Neural cell (in vitro differentiated cells): ENCODE measurements at regions not wholly inside any gene's neighbourhood (a gene's known extent, or its start where the extent isn't known, plus 50 kb on each side); places are given as distances from the start of the nearest gene placed in this dataset.

Source experiments
- H2AFZ ChIP-seq: fragments of 200-600, 300-800 bp; sonication (generic), shearing (Covaris generic); 2 replicates; pipeline ENCODE4 v1.6.0; 2014; ENCODE audit warnings: low read depth, mild to moderate bottlenecking, antibody characterized with exemption, low read length, moderate library complexity
- H3F3A ChIP-seq: fragments of 200-600 bp; shearing (Covaris generic); 2 replicates; pipeline ENCODE4 v1.6.1; 2016; ENCODE audit warnings: mild to moderate bottlenecking, moderate library complexity, mixed read lengths, antibody characterized with exemption, low read length; ENCODE audit not compliant: insufficient read depth, poor library complexity, severe bottlenecking
- H3K27ac ChIP-seq: fragments of 200-600, 300-800 bp; sonication (generic), shearing (Covaris generic); 2 replicates; pipeline ENCODE4 v1.5.1; 2014; ENCODE audit warnings: mild to moderate bottlenecking, low read length, moderate library complexity
- H3K27me3 ChIP-seq: fragments of 300-800, 200-600 bp; sonication (generic), shearing (Covaris generic); 2 replicates; pipeline ENCODE4 v1.6.0; 2014; ENCODE audit warnings: mild to moderate bottlenecking, low read depth, low read length, moderate library complexity; ENCODE audit not compliant: insufficient read depth
- H3K36me3 ChIP-seq: fragments of 300-800, 200-600 bp; sonication (generic), shearing (Covaris generic); 2 replicates; pipeline ENCODE4 v1.5.1; 2014; ENCODE audit warnings: mild to moderate bottlenecking, antibody characterized with exemption, low read length, moderate library complexity; ENCODE audit not compliant: insufficient read depth
- H3K4me2 ChIP-seq: fragments of 300-800, 200-600 bp; sonication (generic), shearing (Covaris generic); 2 replicates; pipeline ENCODE4 v1.6.0; 2014; ENCODE audit warnings: mild to moderate bottlenecking, low read length
- H3K4me3 ChIP-seq: fragments of 300-800, 200-600 bp; sonication (generic), shearing (Covaris generic); 2 replicates; pipeline ENCODE4 v1.5.1; 2014; ENCODE audit warnings: mild to moderate bottlenecking, low read length, moderate library complexity
- H3K79me2 ChIP-seq: fragments of 200-600 bp; shearing (Covaris generic); replicated peaks from 2 replicates; pipeline ENCODE4 v1.6.0; 2014; ENCODE audit warnings: mild to moderate bottlenecking, low read length, moderate library complexity; ENCODE audit not compliant: insufficient read depth
- H3K9ac ChIP-seq: fragments of 300-800, 200-600 bp; sonication (generic), shearing (Covaris generic); 2 replicates; pipeline ENCODE4 v1.6.1; 2016; ENCODE audit warnings: mild to moderate bottlenecking, low read length, mixed read lengths
- H3K9me2 ChIP-seq: fragments of 200-600 bp; shearing (Covaris generic); 2 replicates; pipeline ENCODE4 v1.6.1; 2016; ENCODE audit warnings: mild to moderate bottlenecking, low read length, mixed read lengths; ENCODE audit not compliant: insufficient read depth
- H3K9me3 ChIP-seq: fragments of 200-600, 300-800 bp; sonication (generic), shearing (Covaris generic); 2 replicates; pipeline ENCODE4 v1.6.1; 2016; ENCODE audit warnings: mild to moderate bottlenecking, mixed run types, low read length, moderate library complexity, mixed read lengths
- H4K20me1 ChIP-seq: fragments of 200-600 bp; shearing (Covaris generic); 2 replicates; pipeline ENCODE4 v1.6.1; 2016; ENCODE audit warnings: mild to moderate bottlenecking, mixed run types; ENCODE audit not compliant: insufficient read depth
- EP300 ChIP-seq: fragments of 450-650 bp; conservative IDR thresholded peaks from 2 replicates; pipeline ENCODE4 v1.6.1; 2014; ENCODE audit warnings: antibody characterized with exemption, mild to moderate bottlenecking, moderate library complexity; ENCODE audit not compliant: poor library complexity, severe bottlenecking
- EZH2 ChIP-seq: fragments of 200-600, 300-800 bp; shearing (Covaris generic), sonication (generic); IDR thresholded peaks from 2 replicates; pipeline ENCODE4 v1.6.1; 2014; ENCODE audit warnings: antibody characterized with exemption, low read length, borderline replicate concordance, mild to moderate bottlenecking; ENCODE audit not compliant: insufficient read depth, poor library complexity, severe bottlenecking
- MXI1 ChIP-seq: fragments of 450-650 bp; conservative IDR thresholded peaks from 2 replicates; pipeline ENCODE4 v1.6.1; 2014; ENCODE audit warnings: antibody characterized with exemption, mild to moderate bottlenecking; ENCODE audit not compliant: poor library complexity, severe bottlenecking
- POLR2AphosphoS5 ChIP-seq: IDR thresholded peaks from 2 replicates; pipeline ENCODE4 v1.6.1; 2012
- RAD21 ChIP-seq: fragments of 450-650 bp; conservative IDR thresholded peaks from 2 replicates; pipeline ENCODE4 v1.6.1; 2014; ENCODE audit warnings: antibody characterized with exemption, mild to moderate bottlenecking, moderate library complexity
- SMC3 ChIP-seq: fragments of 450-650 bp; conservative IDR thresholded peaks from 2 replicates; pipeline ENCODE4 v1.6.1; 2014; ENCODE audit warnings: antibody characterized with exemption, mild to moderate bottlenecking, moderate library complexity; ENCODE audit not compliant: poor library complexity
- TAF1 ChIP-seq: IDR thresholded peaks from 2 replicates; pipeline ENCODE4 v1.6.1; 2012; ENCODE audit warnings: low read depth
- TF ChIP-seq, protein P1 (sequence below): IDR thresholded peaks from 2 replicates; pipeline ENCODE4 v1.6.1; 2012; ENCODE audit warnings: borderline replicate concordance
- TF ChIP-seq, protein P2 (sequence below): fragments of 450-650 bp; IDR thresholded peaks from 2 replicates; pipeline ENCODE4 v1.5.1; 2014; ENCODE audit warnings: antibody characterized with exemption, mild to moderate bottlenecking, moderate library complexity; ENCODE audit not compliant: poor library complexity, severe bottlenecking

DNA sequence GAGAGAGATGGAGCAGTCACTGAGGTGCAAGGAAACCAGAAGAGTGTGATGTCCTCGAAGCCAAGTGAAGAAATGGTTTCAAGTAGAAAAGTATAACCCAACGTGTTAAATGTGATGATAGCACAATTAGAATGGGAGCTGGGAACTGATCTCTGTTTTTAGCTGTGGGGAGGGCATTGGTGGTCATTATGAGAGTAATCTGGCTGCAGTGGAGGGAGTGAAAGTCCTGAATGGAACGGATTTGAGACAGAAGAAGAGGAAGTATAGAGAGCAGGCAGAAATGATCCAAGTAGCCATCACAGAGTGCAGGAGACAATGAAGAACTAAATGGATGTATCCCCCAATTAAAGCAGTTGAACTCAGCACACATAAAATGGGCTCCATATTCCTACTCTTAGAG, 235.3 kb downstream of the IGSF11 start:
- TF ChIP-seq MXI1, result no peak
- TF ChIP-seq POLR2AphosphoS5, result no peak
- TF ChIP-seq RAD21, result no peak
- TF ChIP-seq, protein P1, sequence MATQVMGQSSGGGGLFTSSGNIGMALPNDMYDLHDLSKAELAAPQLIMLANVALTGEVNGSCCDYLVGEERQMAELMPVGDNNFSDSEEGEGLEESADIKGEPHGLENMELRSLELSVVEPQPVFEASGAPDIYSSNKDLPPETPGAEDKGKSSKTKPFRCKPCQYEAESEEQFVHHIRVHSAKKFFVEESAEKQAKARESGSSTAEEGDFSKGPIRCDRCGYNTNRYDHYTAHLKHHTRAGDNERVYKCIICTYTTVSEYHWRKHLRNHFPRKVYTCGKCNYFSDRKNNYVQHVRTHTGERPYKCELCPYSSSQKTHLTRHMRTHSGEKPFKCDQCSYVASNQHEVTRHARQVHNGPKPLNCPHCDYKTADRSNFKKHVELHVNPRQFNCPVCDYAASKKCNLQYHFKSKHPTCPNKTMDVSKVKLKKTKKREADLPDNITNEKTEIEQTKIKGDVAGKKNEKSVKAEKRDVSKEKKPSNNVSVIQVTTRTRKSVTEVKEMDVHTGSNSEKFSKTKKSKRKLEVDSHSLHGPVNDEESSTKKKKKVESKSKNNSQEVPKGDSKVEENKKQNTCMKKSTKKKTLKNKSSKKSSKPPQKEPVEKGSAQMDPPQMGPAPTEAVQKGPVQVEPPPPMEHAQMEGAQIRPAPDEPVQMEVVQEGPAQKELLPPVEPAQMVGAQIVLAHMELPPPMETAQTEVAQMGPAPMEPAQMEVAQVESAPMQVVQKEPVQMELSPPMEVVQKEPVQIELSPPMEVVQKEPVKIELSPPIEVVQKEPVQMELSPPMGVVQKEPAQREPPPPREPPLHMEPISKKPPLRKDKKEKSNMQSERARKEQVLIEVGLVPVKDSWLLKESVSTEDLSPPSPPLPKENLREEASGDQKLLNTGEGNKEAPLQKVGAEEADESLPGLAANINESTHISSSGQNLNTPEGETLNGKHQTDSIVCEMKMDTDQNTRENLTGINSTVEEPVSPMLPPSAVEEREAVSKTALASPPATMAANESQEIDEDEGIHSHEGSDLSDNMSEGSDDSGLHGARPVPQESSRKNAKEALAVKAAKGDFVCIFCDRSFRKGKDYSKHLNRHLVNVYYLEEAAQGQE, result no peak
- TF ChIP-seq EZH2, result no peak
- no peak for TF ChIP-seq TAF1
- TF ChIP-seq, protein P2, sequence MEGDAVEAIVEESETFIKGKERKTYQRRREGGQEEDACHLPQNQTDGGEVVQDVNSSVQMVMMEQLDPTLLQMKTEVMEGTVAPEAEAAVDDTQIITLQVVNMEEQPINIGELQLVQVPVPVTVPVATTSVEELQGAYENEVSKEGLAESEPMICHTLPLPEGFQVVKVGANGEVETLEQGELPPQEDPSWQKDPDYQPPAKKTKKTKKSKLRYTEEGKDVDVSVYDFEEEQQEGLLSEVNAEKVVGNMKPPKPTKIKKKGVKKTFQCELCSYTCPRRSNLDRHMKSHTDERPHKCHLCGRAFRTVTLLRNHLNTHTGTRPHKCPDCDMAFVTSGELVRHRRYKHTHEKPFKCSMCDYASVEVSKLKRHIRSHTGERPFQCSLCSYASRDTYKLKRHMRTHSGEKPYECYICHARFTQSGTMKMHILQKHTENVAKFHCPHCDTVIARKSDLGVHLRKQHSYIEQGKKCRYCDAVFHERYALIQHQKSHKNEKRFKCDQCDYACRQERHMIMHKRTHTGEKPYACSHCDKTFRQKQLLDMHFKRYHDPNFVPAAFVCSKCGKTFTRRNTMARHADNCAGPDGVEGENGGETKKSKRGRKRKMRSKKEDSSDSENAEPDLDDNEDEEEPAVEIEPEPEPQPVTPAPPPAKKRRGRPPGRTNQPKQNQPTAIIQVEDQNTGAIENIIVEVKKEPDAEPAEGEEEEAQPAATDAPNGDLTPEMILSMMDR, result no peak
- TF ChIP-seq EP300, result no peak
- TF ChIP-seq SMC3, result no peak
- Histone ChIP-seq H3K9me2 (no peaks in the 10 kb centered on the region), H3K4me2 (no peak overlapping the region), H3K9ac (no peak overlapping the region), H3K27ac (no peak overlapping the region), H3F3A (no peaks in the 10 kb centered on the region), H3K79me2 (no peaks in the 10 kb centered on the region), H3K27me3 (no peaks in the 10 kb centered on the region), H3K36me3 (no peaks in the 10 kb centered on the region), H3K4me3 (no peak overlapping the region), H4K20me1 (no peaks in the 10 kb centered on the region), H2AFZ (no peak overlapping the region), H3K9me3 (no peaks in the 10 kb centered on the region)

DNA sequence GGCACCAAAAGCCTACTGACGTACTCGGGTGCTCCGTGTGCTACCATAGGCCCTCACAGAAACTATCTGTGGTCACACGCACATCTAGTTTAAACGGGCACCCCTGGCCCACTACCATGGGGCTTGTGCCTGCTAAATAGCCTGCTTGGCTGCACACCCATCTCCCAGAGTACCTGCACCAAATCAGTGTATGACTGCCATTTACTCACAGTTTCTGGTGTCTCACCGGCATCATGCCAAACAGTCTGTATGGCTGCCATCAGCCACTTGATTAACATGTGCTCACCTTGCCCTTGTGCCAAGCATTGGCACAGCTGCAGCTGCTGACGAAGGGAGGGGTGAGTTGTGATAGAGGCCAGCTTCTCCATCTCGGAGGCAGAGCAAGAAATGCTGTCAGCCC, 232.7 kb downstream of the IGSF11 start:
- Histone ChIP-seq H3K9me2 (no peaks in the 10 kb centered on the region), H3K9ac (no peak overlapping the region), H3K4me3 (no peak overlapping the region), H3K27me3 (no peaks in the 10 kb centered on the region), H2AFZ (no peak overlapping the region), H3F3A (peaks cover 3% of the 10 kb centered on the region), H3K79me2 (no peaks in the 10 kb centered on the region), H3K4me2 (no peak overlapping the region), H4K20me1 (no peaks in the 10 kb centered on the region), H3K36me3 (no peaks in the 10 kb centered on the region), H3K9me3 (no peaks in the 10 kb centered on the region), H3K27ac (no peak overlapping the region)
- TF ChIP-seq, protein P1, result no peak
- TF ChIP-seq, protein P2, result no peak
